Nephron progenitor cell (in vitro differentiated cells): ENCODE measurements at regions not wholly inside any gene's neighbourhood (a gene's known extent, or its start where the extent isn't known, plus 50 kb on each side); places are given as distances from the start of the nearest gene placed in this dataset.

Source experiments
- DNase-seq: peaks from one replicate; pipeline ENCODE4 v3.0.0; 2021
- H3K27ac Mint-ChIP-seq: 2 replicates; pipeline ENCODE4 v1.8.0; 2021; ENCODE audit warnings: mild to moderate bottlenecking, moderate library complexity, mixed read lengths
- H3K27me3 Mint-ChIP-seq: 2 replicates; pipeline ENCODE4 v1.8.0; 2021; ENCODE audit warnings: mild to moderate bottlenecking, low read depth, mixed read lengths; ENCODE audit not compliant: poor library complexity
- H3K36me3 Mint-ChIP-seq: 2 replicates; pipeline ENCODE4 v1.8.0; 2021; ENCODE audit warnings: low read depth, mixed read lengths
- H3K4me1 Mint-ChIP-seq: 2 replicates; pipeline ENCODE4 v1.8.0; 2021; ENCODE audit warnings: mixed read lengths
- H3K4me3 Mint-ChIP-seq: 2 replicates; pipeline ENCODE4 v1.8.0; 2021; ENCODE audit warnings: mild to moderate bottlenecking, moderate library complexity, mixed read lengths
- H3K9me3 Mint-ChIP-seq: 2 replicates; pipeline ENCODE4 v1.8.0; 2021; ENCODE audit warnings: mild to moderate bottlenecking, moderate library complexity, mixed read lengths
- CTCF ChIP-seq: fragments of 200-600 bp; sonication (generic); IDR thresholded peaks from 2 replicates; pipeline ENCODE4 v1.5.0; 2021; ENCODE audit warnings: antibody characterized with exemption

- H3K36me3 Mint-ChIP-seq = no peaks in the 10 kb centered on the region
- no peak overlapping the region for H3K27ac Mint-ChIP-seq
- H3K9me3 Mint-ChIP-seq = peaks cover 38% of the 10 kb centered on the region
Measured at GRCh38 chr5:158552241-158552640, 547.5 kb downstream of the EBF1 start.

GRCh38 chr5:158549311-158549710 is 550.4 kb downstream of the EBF1 start:
- H3K27ac Mint-ChIP-seq = no peak overlapping the region
- H3K9me3 Mint-ChIP-seq = peaks cover 24% of the 10 kb centered on the region
- H3K27me3 Mint-ChIP-seq = peaks cover 10% of the 10 kb centered on the region
- no peak for DNase-seq
- H3K4me3 Mint-ChIP-seq = no peak overlapping the region
- peaks cover 7% of the 10 kb centered on the region for H3K4me1 Mint-ChIP-seq
- no peaks in the 10 kb centered on the region for H3K36me3 Mint-ChIP-seq
- TF ChIP-seq CTCF = no peak

More at GRCh38 chr5:158552241-158552640, 547.5 kb downstream of the EBF1 start:
- Mint-ChIP-seq H3K27me3 (peaks cover 6% of the 10 kb centered on the region), H3K4me3 (no peak overlapping the region), H3K4me1 (peaks cover 10% of the 10 kb centered on the region)
- DNase-seq = no peak
- TF ChIP-seq CTCF = no peak

GRCh38 chr5:158546748-158547147 is 553.0 kb downstream of the EBF1 start:
- H3K27ac Mint-ChIP-seq = no peak overlapping the region
- no peak for TF ChIP-seq CTCF
- H3K27me3 Mint-ChIP-seq = peaks cover 11% of the 10 kb centered on the region
- no peak overlapping the region for H3K4me3 Mint-ChIP-seq
- no peaks in the 10 kb centered on the region for H3K36me3 Mint-ChIP-seq
- H3K4me1 Mint-ChIP-seq = peaks cover 6% of the 10 kb centered on the region
- peaks cover 24% of the 10 kb centered on the region for H3K9me3 Mint-ChIP-seq
- DNase-seq = no peak

GRCh38 chr5:158545949-158546530 is 553.7 kb downstream of the EBF1 start:
- H3K9me3 Mint-ChIP-seq = peaks cover 24% of the 10 kb centered on the region
- TF ChIP-seq CTCF = no peak
- no peaks in the 10 kb centered on the region for H3K36me3 Mint-ChIP-seq
- H3K4me1 Mint-ChIP-seq = peaks cover 6% of the 10 kb centered on the region
- no peak for DNase-seq
- H3K27ac Mint-ChIP-seq = peak overlapping the region; percentile 55
- H3K27me3 Mint-ChIP-seq = peaks cover 11% of the 10 kb centered on the region
- H3K4me3 Mint-ChIP-seq = no peak overlapping the region

- H3K36me3 Mint-ChIP-seq = no peaks in the 10 kb centered on the region
- DNase-seq = no peak
- peaks cover 6% of the 10 kb centered on the region for H3K4me1 Mint-ChIP-seq
- H3K27me3 Mint-ChIP-seq = peaks cover 14% of the 10 kb centered on the region
- no peak overlapping the region for H3K27ac Mint-ChIP-seq
- H3K4me3 Mint-ChIP-seq = no peak overlapping the region
- H3K9me3 Mint-ChIP-seq = peaks cover 24% of the 10 kb centered on the region
- TF ChIP-seq CTCF = no peak
Measured at GRCh38 chr5:158544388-158545339, 555.1 kb downstream of the EBF1 start.
